Neural cell (in vitro differentiated cells): ENCODE measurements at regions not wholly inside any gene's neighbourhood (a gene's known extent, or its start where the extent isn't known, plus 50 kb on each side); places are given as distances from the start of the nearest gene placed in this dataset.

Experiments used
- CTCF ChIP-seq: fragments of 450-650 bp; IDR thresholded peaks from 2 replicates; pipeline ENCODE4 v1.5.1; 2014; ENCODE audit warnings: antibody characterized with exemption, mild to moderate bottlenecking, moderate library complexity; ENCODE audit not compliant: poor library complexity, severe bottlenecking
- EZH2 ChIP-seq: fragments of 200-600, 300-800 bp; shearing (Covaris generic), sonication (generic); IDR thresholded peaks from 2 replicates; pipeline ENCODE4 v1.6.1; 2014; ENCODE audit warnings: antibody characterized with exemption, low read length, borderline replicate concordance, mild to moderate bottlenecking; ENCODE audit not compliant: insufficient read depth, poor library complexity, severe bottlenecking

- TF ChIP-seq EZH2 (no peak), CTCF (no peak)
These were observed 210.6 kb downstream of the IRS1 start for GRCh38 chr2:226589043-226589442.
